Liver (tissue), 3 donors: ENCODE measurements at regions not wholly inside any gene's neighbourhood (a gene's known extent, or its start where the extent isn't known, plus 50 kb on each side); places are given as distances from the start of the nearest gene placed in this dataset.

Source experiments
- EGR1 ChIP-seq, 2 donors: IDR thresholded peaks; 2 replicates each; pipeline ENCODE4 v1.6.1; 2016 to 2018; ENCODE audit warnings: antibody characterized with exemption in 2 of 2, low read depth in 2 of 2
- FOXA1 ChIP-seq: IDR thresholded peaks from 2 replicates; pipeline ENCODE4 v1.6.1; 2016; ENCODE audit warnings: antibody characterized with exemption
- FOXA2 ChIP-seq: IDR thresholded peaks from 2 replicates; pipeline ENCODE4 v1.6.1; 2016; ENCODE audit warnings: antibody characterized with exemption
- GABPA ChIP-seq, 2 donors: IDR thresholded peaks in 1 of 2; conservative IDR thresholded peaks in 1 of 2; 2 replicates each; pipeline ENCODE4 v1.6.1; 2016; ENCODE audit warnings: antibody characterized with exemption in 2 of 2, mild to moderate bottlenecking in 1 of 2, moderate library complexity in 1 of 2
- JUND ChIP-seq, 2 donors: IDR thresholded peaks; 2 replicates each; pipeline ENCODE4 v1.6.1; 2016; ENCODE audit warnings: antibody characterized with exemption in 2 of 2
- RAD21 ChIP-seq, 2 donors: IDR thresholded peaks; 2 replicates each; pipeline ENCODE4 v1.6.1; 2016; ENCODE audit warnings: antibody characterized with exemption in 2 of 2, mild to moderate bottlenecking in 2 of 2
- SP1 ChIP-seq: IDR thresholded peaks from 2 replicates; pipeline ENCODE4 v1.6.1; 2018; ENCODE audit warnings: antibody characterized with exemption, mild to moderate bottlenecking
- TAF1 ChIP-seq: conservative IDR thresholded peaks from 2 replicates; pipeline ENCODE4 v1.6.1; 2016; ENCODE audit warnings: antibody characterized with exemption, mild to moderate bottlenecking
- YY1 ChIP-seq: IDR thresholded peaks from 2 replicates; pipeline ENCODE4 v1.6.1; 2016; ENCODE audit warnings: antibody characterized with exemption, mild to moderate bottlenecking
- TF ChIP-seq, protein P1 (sequence below): fragments of 150-350 bp; IDR thresholded peaks from 2 replicates; pipeline ENCODE4 v1.5.1; 2017; ENCODE audit warnings: improper control_type of control experiment, low read depth, low read length; ENCODE audit not compliant: missing input control
- TF ChIP-seq, protein P2 (sequence below): IDR thresholded peaks from 2 replicates; pipeline ENCODE4 v1.6.1; 2016; ENCODE audit warnings: antibody characterized with exemption, mild to moderate bottlenecking
- TF ChIP-seq, protein P3 (sequence below): IDR thresholded peaks from 2 replicates; pipeline ENCODE4 v1.6.1; 2016; ENCODE audit warnings: antibody characterized with exemption
- TF ChIP-seq, protein P4 (sequence below): IDR thresholded peaks from 2 replicates; pipeline ENCODE4 v1.6.1; 2016; ENCODE audit warnings: antibody characterized with exemption
- donor health status: healthy.
- donor health status: healthy.

DNA sequence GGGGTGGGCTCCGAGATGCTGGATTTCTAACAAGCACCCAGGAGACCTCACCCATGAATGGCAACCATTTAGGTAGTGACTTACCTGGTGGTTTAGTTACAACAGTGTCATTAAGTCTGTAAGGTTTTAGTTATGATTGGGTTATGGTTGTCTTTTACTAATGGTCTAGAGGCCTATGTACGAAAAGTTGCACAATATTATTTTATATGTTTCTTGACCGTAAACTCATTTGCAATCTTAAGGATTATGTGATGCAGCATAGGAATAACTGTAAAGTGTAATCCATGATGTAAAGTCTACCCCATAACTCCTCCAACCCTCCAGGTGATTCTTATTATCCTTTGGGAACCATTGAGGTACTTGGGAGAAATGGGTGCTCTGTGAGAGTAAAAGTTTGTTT lies 155.4 kb upstream of the ZEB2 start:
- TF ChIP-seq GABPA (IDR thresholded peaks at IDR 0.05 in 1 of 2, conservative IDR thresholded peaks at IDR 0.05 in 1 of 2) (no peak), SP1 (no peak), YY1 (no peak), FOXA1 (no peak), RAD21 (IDR thresholded peaks at IDR 0.05) (no peak), TAF1 (no peak), FOXA2 (no peak), EGR1 (IDR thresholded peaks at IDR 0.05; ENCODE audit: low read depth in 2 of 2) (no peak), JUND (IDR thresholded peaks at IDR 0.05) (no peak)
- TF ChIP-seq, protein P1, sequence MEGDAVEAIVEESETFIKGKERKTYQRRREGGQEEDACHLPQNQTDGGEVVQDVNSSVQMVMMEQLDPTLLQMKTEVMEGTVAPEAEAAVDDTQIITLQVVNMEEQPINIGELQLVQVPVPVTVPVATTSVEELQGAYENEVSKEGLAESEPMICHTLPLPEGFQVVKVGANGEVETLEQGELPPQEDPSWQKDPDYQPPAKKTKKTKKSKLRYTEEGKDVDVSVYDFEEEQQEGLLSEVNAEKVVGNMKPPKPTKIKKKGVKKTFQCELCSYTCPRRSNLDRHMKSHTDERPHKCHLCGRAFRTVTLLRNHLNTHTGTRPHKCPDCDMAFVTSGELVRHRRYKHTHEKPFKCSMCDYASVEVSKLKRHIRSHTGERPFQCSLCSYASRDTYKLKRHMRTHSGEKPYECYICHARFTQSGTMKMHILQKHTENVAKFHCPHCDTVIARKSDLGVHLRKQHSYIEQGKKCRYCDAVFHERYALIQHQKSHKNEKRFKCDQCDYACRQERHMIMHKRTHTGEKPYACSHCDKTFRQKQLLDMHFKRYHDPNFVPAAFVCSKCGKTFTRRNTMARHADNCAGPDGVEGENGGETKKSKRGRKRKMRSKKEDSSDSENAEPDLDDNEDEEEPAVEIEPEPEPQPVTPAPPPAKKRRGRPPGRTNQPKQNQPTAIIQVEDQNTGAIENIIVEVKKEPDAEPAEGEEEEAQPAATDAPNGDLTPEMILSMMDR, result no peak
- TF ChIP-seq, protein P2, sequence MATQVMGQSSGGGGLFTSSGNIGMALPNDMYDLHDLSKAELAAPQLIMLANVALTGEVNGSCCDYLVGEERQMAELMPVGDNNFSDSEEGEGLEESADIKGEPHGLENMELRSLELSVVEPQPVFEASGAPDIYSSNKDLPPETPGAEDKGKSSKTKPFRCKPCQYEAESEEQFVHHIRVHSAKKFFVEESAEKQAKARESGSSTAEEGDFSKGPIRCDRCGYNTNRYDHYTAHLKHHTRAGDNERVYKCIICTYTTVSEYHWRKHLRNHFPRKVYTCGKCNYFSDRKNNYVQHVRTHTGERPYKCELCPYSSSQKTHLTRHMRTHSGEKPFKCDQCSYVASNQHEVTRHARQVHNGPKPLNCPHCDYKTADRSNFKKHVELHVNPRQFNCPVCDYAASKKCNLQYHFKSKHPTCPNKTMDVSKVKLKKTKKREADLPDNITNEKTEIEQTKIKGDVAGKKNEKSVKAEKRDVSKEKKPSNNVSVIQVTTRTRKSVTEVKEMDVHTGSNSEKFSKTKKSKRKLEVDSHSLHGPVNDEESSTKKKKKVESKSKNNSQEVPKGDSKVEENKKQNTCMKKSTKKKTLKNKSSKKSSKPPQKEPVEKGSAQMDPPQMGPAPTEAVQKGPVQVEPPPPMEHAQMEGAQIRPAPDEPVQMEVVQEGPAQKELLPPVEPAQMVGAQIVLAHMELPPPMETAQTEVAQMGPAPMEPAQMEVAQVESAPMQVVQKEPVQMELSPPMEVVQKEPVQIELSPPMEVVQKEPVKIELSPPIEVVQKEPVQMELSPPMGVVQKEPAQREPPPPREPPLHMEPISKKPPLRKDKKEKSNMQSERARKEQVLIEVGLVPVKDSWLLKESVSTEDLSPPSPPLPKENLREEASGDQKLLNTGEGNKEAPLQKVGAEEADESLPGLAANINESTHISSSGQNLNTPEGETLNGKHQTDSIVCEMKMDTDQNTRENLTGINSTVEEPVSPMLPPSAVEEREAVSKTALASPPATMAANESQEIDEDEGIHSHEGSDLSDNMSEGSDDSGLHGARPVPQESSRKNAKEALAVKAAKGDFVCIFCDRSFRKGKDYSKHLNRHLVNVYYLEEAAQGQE, result no peak
- TF ChIP-seq, protein P3, sequence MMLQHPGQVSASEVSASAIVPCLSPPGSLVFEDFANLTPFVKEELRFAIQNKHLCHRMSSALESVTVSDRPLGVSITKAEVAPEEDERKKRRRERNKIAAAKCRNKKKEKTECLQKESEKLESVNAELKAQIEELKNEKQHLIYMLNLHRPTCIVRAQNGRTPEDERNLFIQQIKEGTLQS, result no peak
- TF ChIP-seq, protein P4, sequence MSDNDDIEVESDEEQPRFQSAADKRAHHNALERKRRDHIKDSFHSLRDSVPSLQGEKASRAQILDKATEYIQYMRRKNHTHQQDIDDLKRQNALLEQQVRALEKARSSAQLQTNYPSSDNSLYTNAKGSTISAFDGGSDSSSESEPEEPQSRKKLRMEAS, result no peak
